ENCODE measurements at regions not wholly inside any gene's neighbourhood (a gene's known extent, or its start where the extent isn't known, plus 50 kb on each side); places are given as distances from the start of the nearest gene placed in this dataset.

- no peak overlapping the region for H3K4me3 ChIP-seq (ENCODE audit: low read depth, low read length)
- no peak for TF ChIP-seq CTCF (conservative IDR thresholded peaks at IDR 0.05; ENCODE audit: low read depth, low read length)
These were observed 1404.3 kb upstream of the MIR17HG start for GRCh38 chr13:89943139-89943538.

GRCh38 chr13:89950225-89950624 is 1397.3 kb upstream of the MIR17HG start:
- no peak for DNase-seq (ENCODE audit: low read depth)
- no peak for TF ChIP-seq CTCF (conservative IDR thresholded peaks at IDR 0.05; ENCODE audit: low read depth, low read length)
- H3K4me3 ChIP-seq (ENCODE audit: low read depth, low read length) = no peak overlapping the region

More at GRCh38 chr13:89943139-89943538, 1404.3 kb upstream of the MIR17HG start:
- DNase-seq (ENCODE audit: low read depth) = no peak

GRCh38 chr13:89951341-89951740 is 1396.1 kb upstream of the MIR17HG start:
- no peak for TF ChIP-seq CTCF (conservative IDR thresholded peaks at IDR 0.05; ENCODE audit: low read depth, low read length)
- no peak overlapping the region for H3K4me3 ChIP-seq (ENCODE audit: low read depth, low read length)
- DNase-seq (ENCODE audit: low read depth) = no peak

- H3K4me3 ChIP-seq (ENCODE audit: low read depth, low read length) = no peak overlapping the region
- DNase-seq (ENCODE audit: low read depth) = no peak
- TF ChIP-seq CTCF (conservative IDR thresholded peaks at IDR 0.05; ENCODE audit: low read depth, low read length) = no peak
These were observed 1393.9 kb upstream of the MIR17HG start for GRCh38 chr13:89953581-89953980.

- H3K4me3 ChIP-seq (ENCODE audit: low read depth, low read length) = no peak overlapping the region
- DNase-seq (ENCODE audit: low read depth) = no peak
- no peak for TF ChIP-seq CTCF (conservative IDR thresholded peaks at IDR 0.05; ENCODE audit: low read depth, low read length)
These were observed 1391.7 kb upstream of the MIR17HG start for GRCh38 chr13:89955773-89956172.

GRCh38 chr13:89959074-89959473 is 1388.4 kb upstream of the MIR17HG start:
- TF ChIP-seq CTCF (conservative IDR thresholded peaks at IDR 0.05; ENCODE audit: low read depth, low read length) = no peak
- DNase-seq (ENCODE audit: low read depth) = no peak
- H3K4me3 ChIP-seq (ENCODE audit: low read depth, low read length) = no peak overlapping the region

- no peak for DNase-seq (ENCODE audit: low read depth)
- no peak overlapping the region for H3K4me3 ChIP-seq (ENCODE audit: low read depth, low read length)
- TF ChIP-seq CTCF (conservative IDR thresholded peaks at IDR 0.05; ENCODE audit: low read depth, low read length) = no peak
These were observed 1382.2 kb upstream of the MIR17HG start for GRCh38 chr13:89965252-89965651.

Measured in epithelial cell of proximal tubule (primary cell).